IPS-NIHi7 (cell line): ENCODE measurements at regions not wholly inside any gene's neighbourhood (a gene's known extent, or its start where the extent isn't known, plus 50 kb on each side); places are given as distances from the start of the nearest gene placed in this dataset.
"Not testable (repeated sequence)": the region's sequence is repeated elsewhere in the genome, so short reads cannot be mapped to it uniquely, and the experiment has no call there.

Source experiments
- DNase-seq: peaks from one replicate; pipeline ENCODE4 v3.0.0; 2012; ENCODE audit warnings: mixed read lengths; ENCODE audit errors: extremely low spot score

GRCh38 chr7:130845581-130846085 lies 111.6 kb upstream of the KLF14 start:
- no peak for DNase-seq

- no peak for DNase-seq
Observed at GRCh38 chr7:130849604-130850003, 115.6 kb upstream of the KLF14 start.

GRCh38 chr7:130850956-130851355 lies 116.9 kb upstream of the KLF14 start:
- DNase-seq = no peak

- DNase-seq = no peak
Observed at GRCh38 chr7:130852867-130853266, 118.9 kb upstream of the KLF14 start.

- DNase-seq = no peak
Observed at GRCh38 chr7:130853503-130854279, 119.7 kb upstream of the KLF14 start.

- no peak for DNase-seq
Observed at GRCh38 chr7:130854481-130854880, 120.5 kb upstream of the KLF14 start.

- DNase-seq = no peak
Observed at GRCh38 chr7:130856866-130857265, 122.9 kb upstream of the KLF14 start.

GRCh38 chr7:130860832-130861231 lies 126.8 kb upstream of the KLF14 start:
- DNase-seq = not testable (repeated sequence)

GRCh38 chr7:130865408-130866236 lies 131.6 kb upstream of the KLF14 start:
- DNase-seq = peak; percentile 47

GRCh38 chr7:130867039-130867438 lies 133.0 kb upstream of the KLF14 start:
- no peak for DNase-seq

- no peak for DNase-seq
Observed at GRCh38 chr7:130867581-130868136, 133.7 kb upstream of the KLF14 start.

- DNase-seq = no peak
Observed at GRCh38 chr7:130868139-130868538, 134.1 kb upstream of the KLF14 start.

GRCh38 chr7:130869918-130870317 lies 135.9 kb upstream of the KLF14 start:
- DNase-seq = no peak

GRCh38 chr7:130872341-130872740 lies 138.3 kb upstream of the KLF14 start:
- no peak for DNase-seq

GRCh38 chr7:130872756-130873448 lies 138.9 kb upstream of the KLF14 start:
- DNase-seq = no peak

- no peak for DNase-seq
Observed at GRCh38 chr7:130874071-130874915, 140.3 kb upstream of the KLF14 start.

- DNase-seq = peak; percentile 89
Observed at GRCh38 chr7:130875265-130875741, 141.3 kb upstream of the KLF14 start.

- no peak for DNase-seq
Observed at GRCh38 chr7:130875901-130876300, 141.9 kb upstream of the KLF14 start.

- DNase-seq = no peak
Observed at GRCh38 chr7:130877236-130877990, 143.4 kb upstream of the KLF14 start.

GRCh38 chr7:130877991-130878305 lies 143.9 kb upstream of the KLF14 start:
- DNase-seq = no peak
